ENCODE measurements at regions not wholly inside any gene's neighbourhood (a gene's known extent, or its start where the extent isn't known, plus 50 kb on each side); places are given as distances from the start of the nearest gene placed in this dataset.

DNA sequence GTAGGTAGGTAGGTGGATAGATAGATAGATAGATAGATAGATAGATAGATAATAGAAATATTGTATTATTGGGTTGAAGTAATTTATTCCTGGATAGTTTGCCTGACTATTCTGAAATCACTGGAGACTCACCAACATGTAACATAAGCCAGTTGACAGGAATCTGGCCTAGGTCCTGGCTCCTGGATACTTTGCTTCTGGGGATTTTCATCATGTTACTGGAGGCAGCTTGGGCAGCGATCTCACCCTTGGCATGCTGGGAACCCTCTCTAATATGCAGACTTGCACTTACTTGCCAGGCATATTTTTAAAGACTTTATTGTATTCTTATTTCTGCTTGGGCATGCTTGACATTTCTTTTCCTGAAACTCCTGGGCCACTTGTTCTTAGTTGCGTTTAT is 709.1 kb upstream of the FZD8 start:
- H2AFZ ChIP-seq: no peak overlapping the region

DNA sequence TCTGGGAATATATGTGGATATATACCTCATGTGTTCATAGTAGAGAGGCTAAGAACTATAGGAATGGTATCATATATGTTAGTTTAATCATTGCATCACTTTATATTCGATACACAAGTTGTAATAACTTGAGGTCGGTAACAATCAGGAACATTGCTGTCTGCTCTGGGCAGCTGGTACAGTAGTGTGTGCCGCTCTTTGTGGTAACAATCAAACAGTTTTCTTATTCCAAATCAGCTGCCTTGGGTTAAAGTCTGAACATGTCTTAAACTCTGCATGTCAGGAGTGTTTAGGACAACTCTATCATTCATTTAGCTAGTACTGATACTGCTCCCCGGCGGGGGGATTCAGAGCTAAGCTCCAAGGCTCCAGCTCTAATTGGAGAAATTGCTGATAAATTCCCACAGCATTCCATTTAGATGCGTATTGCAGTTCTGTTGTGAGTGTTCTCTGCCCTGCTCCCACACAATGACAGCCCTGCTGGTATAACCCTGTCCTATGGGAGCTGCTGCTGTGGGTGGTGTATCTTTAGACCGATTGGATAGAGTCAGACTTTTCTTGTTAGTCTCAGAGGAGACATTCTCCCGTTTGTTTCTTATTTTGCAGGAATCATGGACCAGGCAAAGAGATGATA is 707.5 kb upstream of the FZD8 start:
- H3K27ac ChIP-seq: no peak overlapping the region
- no peaks in the 10 kb centered on the region for H3K4me1 ChIP-seq
- no peak overlapping the region for H3K4me3 ChIP-seq (ENCODE audit: low read depth, low read length)
- H2AFZ ChIP-seq: no peak overlapping the region
- no peaks in the 10 kb centered on the region for H3K27me3 ChIP-seq (ENCODE audit: control insufficient read depth, insufficient read depth, low read length)
- H3K4me2 ChIP-seq (ENCODE audit: low read length): no peak overlapping the region
- TF ChIP-seq, protein P1, sequence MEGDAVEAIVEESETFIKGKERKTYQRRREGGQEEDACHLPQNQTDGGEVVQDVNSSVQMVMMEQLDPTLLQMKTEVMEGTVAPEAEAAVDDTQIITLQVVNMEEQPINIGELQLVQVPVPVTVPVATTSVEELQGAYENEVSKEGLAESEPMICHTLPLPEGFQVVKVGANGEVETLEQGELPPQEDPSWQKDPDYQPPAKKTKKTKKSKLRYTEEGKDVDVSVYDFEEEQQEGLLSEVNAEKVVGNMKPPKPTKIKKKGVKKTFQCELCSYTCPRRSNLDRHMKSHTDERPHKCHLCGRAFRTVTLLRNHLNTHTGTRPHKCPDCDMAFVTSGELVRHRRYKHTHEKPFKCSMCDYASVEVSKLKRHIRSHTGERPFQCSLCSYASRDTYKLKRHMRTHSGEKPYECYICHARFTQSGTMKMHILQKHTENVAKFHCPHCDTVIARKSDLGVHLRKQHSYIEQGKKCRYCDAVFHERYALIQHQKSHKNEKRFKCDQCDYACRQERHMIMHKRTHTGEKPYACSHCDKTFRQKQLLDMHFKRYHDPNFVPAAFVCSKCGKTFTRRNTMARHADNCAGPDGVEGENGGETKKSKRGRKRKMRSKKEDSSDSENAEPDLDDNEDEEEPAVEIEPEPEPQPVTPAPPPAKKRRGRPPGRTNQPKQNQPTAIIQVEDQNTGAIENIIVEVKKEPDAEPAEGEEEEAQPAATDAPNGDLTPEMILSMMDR (IDR thresholded peaks at IDR 0.05): no peak
- H3K9ac ChIP-seq: no peak overlapping the region
- no peaks in the 10 kb centered on the region for H3K9me3 ChIP-seq (ENCODE audit: control insufficient read depth, low read length)
- H3K79me2 ChIP-seq: no peaks in the 10 kb centered on the region
- no peaks in the 10 kb centered on the region for H3K36me3 ChIP-seq (ENCODE audit: control insufficient read depth, insufficient read depth, low read length)

More for the DNA sequence above, 709.1 kb upstream of the FZD8 start:
- Histone ChIP-seq H3K9ac (no peak overlapping the region), H3K36me3 (ENCODE audit: control insufficient read depth, insufficient read depth, low read length) (no peaks in the 10 kb centered on the region), H3K4me2 (ENCODE audit: low read length) (no peak overlapping the region), H3K4me3 (ENCODE audit: low read depth, low read length) (no peak overlapping the region), H3K27ac (no peak overlapping the region), H3K79me2 (no peaks in the 10 kb centered on the region), H3K9me3 (ENCODE audit: control insufficient read depth, low read length) (no peaks in the 10 kb centered on the region), H3K4me1 (no peaks in the 10 kb centered on the region), H3K27me3 (ENCODE audit: control insufficient read depth, insufficient read depth, low read length) (no peaks in the 10 kb centered on the region)
- TF ChIP-seq, protein P1 (IDR thresholded peaks at IDR 0.05): no peak

DNA sequence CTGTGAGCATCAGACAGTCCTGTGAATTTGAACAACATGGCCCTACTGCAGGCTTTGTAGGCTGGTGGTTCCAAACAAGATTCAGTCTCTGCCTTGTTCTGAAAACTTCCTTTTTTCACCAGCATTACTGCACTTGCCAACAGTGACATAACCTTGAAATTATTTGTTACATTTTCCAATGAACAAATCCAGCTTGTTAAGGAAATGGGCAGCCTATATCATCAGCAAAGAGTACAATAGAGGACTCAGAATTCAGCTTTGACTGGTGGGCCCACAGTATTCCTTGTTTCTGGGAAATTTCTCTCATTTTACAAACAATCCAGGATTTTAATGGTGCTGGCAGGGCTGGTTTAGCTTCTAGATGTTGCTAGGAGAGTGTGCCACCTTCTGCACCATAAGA is 703.7 kb upstream of the FZD8 start:
- TF ChIP-seq, protein P1 (IDR thresholded peaks at IDR 0.05): no peak
- H3K4me1 ChIP-seq: no peaks in the 10 kb centered on the region
- H3K27me3 ChIP-seq (ENCODE audit: control insufficient read depth, insufficient read depth, low read length): no peaks in the 10 kb centered on the region
- H3K9ac ChIP-seq: no peak overlapping the region
- no peaks in the 10 kb centered on the region for H3K9me3 ChIP-seq (ENCODE audit: control insufficient read depth, low read length)
- H3K4me3 ChIP-seq (ENCODE audit: low read depth, low read length): no peak overlapping the region
- H3K36me3 ChIP-seq (ENCODE audit: control insufficient read depth, insufficient read depth, low read length): no peaks in the 10 kb centered on the region
- no peak overlapping the region for H3K4me2 ChIP-seq (ENCODE audit: low read length)
- no peak overlapping the region for H3K27ac ChIP-seq
- H2AFZ ChIP-seq: no peak overlapping the region
- no peaks in the 10 kb centered on the region for H3K79me2 ChIP-seq

DNA sequence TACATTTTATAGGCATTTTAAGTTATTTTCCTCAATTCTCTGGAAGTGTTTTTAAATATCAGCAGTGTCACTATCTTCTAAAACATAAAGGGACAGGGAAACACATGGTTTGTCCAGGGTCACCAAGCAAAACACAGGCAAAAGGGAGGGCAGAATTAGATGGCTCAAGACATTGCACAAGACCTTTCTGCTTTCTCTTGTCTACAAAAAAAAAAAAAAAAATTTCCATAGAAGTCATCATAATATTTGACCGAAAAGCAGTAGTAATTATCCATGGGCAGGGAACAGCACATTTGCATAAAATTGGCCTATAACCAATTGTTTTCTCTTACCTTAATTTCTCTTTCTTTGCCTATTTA is 703.1 kb upstream of the FZD8 start:
- Histone ChIP-seq H2AFZ (no peak overlapping the region), H3K27ac (no peak overlapping the region), H3K27me3 (ENCODE audit: control insufficient read depth, insufficient read depth, low read length) (no peaks in the 10 kb centered on the region), H3K36me3 (ENCODE audit: control insufficient read depth, insufficient read depth, low read length) (no peaks in the 10 kb centered on the region), H3K4me2 (ENCODE audit: low read length) (no peak overlapping the region), H3K79me2 (no peaks in the 10 kb centered on the region), H3K9ac (no peak overlapping the region), H3K4me1 (no peaks in the 10 kb centered on the region), H3K4me3 (ENCODE audit: low read depth, low read length) (no peak overlapping the region), H3K9me3 (ENCODE audit: control insufficient read depth, low read length) (no peaks in the 10 kb centered on the region)
- TF ChIP-seq, protein P1 (IDR thresholded peaks at IDR 0.05): no peak

Measured in parathyroid adenoma (tissue), 2 donors.